ENCODE measurements at regions not wholly inside any gene's neighbourhood (a gene's known extent, or its start where the extent isn't known, plus 50 kb on each side); places are given as distances from the start of the nearest gene placed in this dataset.

- no peak for ATAC-seq
Measured at GRCh38 chr14:95381726-95382125, 62.0 kb upstream of the CLMN start.

- no peak for ATAC-seq
Measured at GRCh38 chr14:95380350-95381042, 60.8 kb upstream of the CLMN start.

- no peak for ATAC-seq
Measured at GRCh38 chr14:95379634-95380033, 59.9 kb upstream of the CLMN start.

GRCh38 chr14:95375539-95376109 is 55.9 kb upstream of the CLMN start:
- ATAC-seq = no peak

GRCh38 chr14:95374239-95374997 is 54.7 kb upstream of the CLMN start:
- ATAC-seq = no peak

GRCh38 chr14:95370076-95370475 is 50.4 kb upstream of the CLMN start:
- ATAC-seq = no peak

Data from esophagus mucosa (tissue), 1 donor.